ENCODE measurements at regions not wholly inside any gene's neighbourhood (a gene's known extent, or its start where the extent isn't known, plus 50 kb on each side); places are given as distances from the start of the nearest gene placed in this dataset.

GRCh38 chr7:91352091-91352490 lies 87.9 kb downstream of the FZD1 start:
- TF ChIP-seq, protein P1, sequence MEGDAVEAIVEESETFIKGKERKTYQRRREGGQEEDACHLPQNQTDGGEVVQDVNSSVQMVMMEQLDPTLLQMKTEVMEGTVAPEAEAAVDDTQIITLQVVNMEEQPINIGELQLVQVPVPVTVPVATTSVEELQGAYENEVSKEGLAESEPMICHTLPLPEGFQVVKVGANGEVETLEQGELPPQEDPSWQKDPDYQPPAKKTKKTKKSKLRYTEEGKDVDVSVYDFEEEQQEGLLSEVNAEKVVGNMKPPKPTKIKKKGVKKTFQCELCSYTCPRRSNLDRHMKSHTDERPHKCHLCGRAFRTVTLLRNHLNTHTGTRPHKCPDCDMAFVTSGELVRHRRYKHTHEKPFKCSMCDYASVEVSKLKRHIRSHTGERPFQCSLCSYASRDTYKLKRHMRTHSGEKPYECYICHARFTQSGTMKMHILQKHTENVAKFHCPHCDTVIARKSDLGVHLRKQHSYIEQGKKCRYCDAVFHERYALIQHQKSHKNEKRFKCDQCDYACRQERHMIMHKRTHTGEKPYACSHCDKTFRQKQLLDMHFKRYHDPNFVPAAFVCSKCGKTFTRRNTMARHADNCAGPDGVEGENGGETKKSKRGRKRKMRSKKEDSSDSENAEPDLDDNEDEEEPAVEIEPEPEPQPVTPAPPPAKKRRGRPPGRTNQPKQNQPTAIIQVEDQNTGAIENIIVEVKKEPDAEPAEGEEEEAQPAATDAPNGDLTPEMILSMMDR (IDR thresholded peaks at IDR 0.05) = no peak
- TF ChIP-seq ZFX (IDR thresholded peaks at IDR 0.05; ENCODE audit: borderline replicate concordance) = no peak

Measured in 22Rv1 (cell line).